ENCODE measurements at regions not wholly inside any gene's neighbourhood (a gene's known extent, or its start where the extent isn't known, plus 50 kb on each side); places are given as distances from the start of the nearest gene placed in this dataset.

DNA sequence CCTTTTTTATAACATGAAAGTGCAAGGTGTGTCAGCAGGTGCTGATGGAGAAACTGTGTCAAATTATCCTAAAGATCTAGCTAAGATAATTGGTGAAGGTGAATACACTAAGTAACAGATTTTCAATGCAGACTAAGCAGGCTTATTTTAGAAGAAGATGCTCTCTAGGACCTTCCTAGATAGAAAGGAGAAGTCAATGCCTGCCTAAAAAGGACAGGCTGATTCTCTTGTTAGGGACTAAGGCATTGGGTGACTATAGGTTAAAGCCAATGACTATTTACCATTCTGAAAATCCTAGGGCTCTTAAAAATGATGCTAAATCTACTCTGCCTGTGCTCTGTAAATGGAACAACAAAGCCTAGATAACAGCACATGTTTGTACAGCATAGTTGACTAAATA lies 1682.4 kb downstream of the MAT2B start:
- no peak for DNase-seq (ENCODE audit: low spot score)
- Histone ChIP-seq H4K20me1 (ENCODE audit: insufficient read depth, poor library complexity, severe bottlenecking) (no peaks in the 10 kb centered on the region), H2AFZ (no peak overlapping the region), H3K4me3 (no peak overlapping the region), H3K79me2 (no peaks in the 10 kb centered on the region), H3K4me2 (no peak overlapping the region), H3K9me3 (ENCODE audit: low read depth) (no peaks in the 10 kb centered on the region), H3K27ac (no peak overlapping the region), H3K27me3 (no peaks in the 10 kb centered on the region), H3K4me1 (ENCODE audit: insufficient read depth) (no peaks in the 10 kb centered on the region), H3K36me3 (replicated peaks; ENCODE audit: insufficient read depth, low read depth) (no peaks in the 10 kb centered on the region), H3K9me2 (replicated peaks; ENCODE audit: insufficient read depth) (no peaks in the 10 kb centered on the region)
- TF ChIP-seq EZH2phosphoT487 (IDR thresholded peaks at IDR 0.05; ENCODE audit: low read depth, severe bottlenecking, unreplicated experiment) (no peak), EZH2 (IDR thresholded peaks at IDR 0.05; ENCODE audit: borderline replicate concordance) (no peak)
- TF ChIP-seq, protein P1, sequence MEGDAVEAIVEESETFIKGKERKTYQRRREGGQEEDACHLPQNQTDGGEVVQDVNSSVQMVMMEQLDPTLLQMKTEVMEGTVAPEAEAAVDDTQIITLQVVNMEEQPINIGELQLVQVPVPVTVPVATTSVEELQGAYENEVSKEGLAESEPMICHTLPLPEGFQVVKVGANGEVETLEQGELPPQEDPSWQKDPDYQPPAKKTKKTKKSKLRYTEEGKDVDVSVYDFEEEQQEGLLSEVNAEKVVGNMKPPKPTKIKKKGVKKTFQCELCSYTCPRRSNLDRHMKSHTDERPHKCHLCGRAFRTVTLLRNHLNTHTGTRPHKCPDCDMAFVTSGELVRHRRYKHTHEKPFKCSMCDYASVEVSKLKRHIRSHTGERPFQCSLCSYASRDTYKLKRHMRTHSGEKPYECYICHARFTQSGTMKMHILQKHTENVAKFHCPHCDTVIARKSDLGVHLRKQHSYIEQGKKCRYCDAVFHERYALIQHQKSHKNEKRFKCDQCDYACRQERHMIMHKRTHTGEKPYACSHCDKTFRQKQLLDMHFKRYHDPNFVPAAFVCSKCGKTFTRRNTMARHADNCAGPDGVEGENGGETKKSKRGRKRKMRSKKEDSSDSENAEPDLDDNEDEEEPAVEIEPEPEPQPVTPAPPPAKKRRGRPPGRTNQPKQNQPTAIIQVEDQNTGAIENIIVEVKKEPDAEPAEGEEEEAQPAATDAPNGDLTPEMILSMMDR (IDR thresholded peaks at IDR 0.05; ENCODE audit: poor library complexity): no peak

DNA sequence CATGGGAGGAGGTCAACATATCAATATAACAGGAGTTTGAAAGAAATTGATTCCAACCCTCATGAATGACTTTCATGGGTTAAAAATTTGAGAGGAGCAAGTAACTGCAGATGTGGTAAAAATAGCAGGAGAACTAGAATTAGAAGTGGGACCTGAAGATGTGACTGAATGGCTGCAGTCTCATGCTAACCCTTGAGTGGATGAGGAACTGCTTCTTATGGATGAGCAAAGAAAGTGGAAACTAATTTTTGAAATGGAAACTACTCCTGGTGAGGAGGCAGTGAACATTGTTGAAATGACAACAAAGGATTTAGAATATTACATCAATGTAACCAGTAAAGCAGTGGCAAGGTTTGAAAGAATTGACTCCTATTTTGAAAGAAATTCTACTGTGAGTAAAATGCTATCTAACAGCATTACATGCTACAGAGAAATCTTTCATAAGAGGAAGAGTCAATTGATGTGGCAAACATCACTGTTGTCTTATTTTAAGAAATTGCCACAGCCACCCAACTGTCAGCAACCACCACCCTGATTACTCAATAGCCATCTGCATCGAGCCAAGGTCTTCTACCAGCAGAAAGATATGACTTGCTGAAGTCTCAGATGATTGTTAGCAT lies 1683.2 kb downstream of the MAT2B start:
- Histone ChIP-seq H3K27me3 (no peaks in the 10 kb centered on the region), H3K36me3 (replicated peaks; ENCODE audit: insufficient read depth, low read depth) (no peaks in the 10 kb centered on the region), H3K4me1 (ENCODE audit: insufficient read depth) (no peaks in the 10 kb centered on the region), H3K4me3 (no peak overlapping the region), H3K27ac (no peak overlapping the region), H2AFZ (no peak overlapping the region), H3K9me2 (replicated peaks; ENCODE audit: insufficient read depth) (no peaks in the 10 kb centered on the region), H4K20me1 (ENCODE audit: insufficient read depth, poor library complexity, severe bottlenecking) (no peaks in the 10 kb centered on the region), H3K79me2 (no peaks in the 10 kb centered on the region), H3K9me3 (ENCODE audit: low read depth) (no peaks in the 10 kb centered on the region), H3K4me2 (no peak overlapping the region)
- WGBS (ENCODE audit: low lambda C conversion rate, missing lambda C conversion rate): 91% methylated on average over 1 of the region's 1 CpG
- no peak for DNase-seq (ENCODE audit: low spot score)
- TF ChIP-seq EZH2 (IDR thresholded peaks at IDR 0.05; ENCODE audit: borderline replicate concordance): no peak

DNA sequence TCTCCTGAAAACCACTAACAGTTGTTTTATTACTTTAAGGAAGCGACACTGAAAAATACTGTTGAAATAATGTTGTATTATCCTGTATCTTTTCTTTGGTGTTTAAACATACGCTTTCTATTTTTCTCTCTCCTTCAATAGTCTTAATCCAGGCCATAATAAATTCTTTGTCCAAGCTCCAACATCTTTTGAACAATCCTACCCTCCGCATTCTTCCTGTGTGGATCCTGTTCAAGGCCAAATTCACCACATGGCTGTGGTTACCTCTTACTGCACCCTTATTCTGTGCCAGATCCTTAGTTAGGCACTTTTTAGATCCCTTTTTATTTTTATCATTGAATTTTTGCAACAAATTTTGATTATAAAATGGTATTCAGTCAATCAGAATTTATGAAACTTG lies 1691.5 kb downstream of the MAT2B start:
- H3K4me3 ChIP-seq: no peak overlapping the region
- no peak overlapping the region for H2AFZ ChIP-seq
- no peaks in the 10 kb centered on the region for H3K9me3 ChIP-seq (ENCODE audit: low read depth)
- no peak overlapping the region for H3K4me2 ChIP-seq
- no peak for DNase-seq (ENCODE audit: low spot score)
- H3K79me2 ChIP-seq: no peaks in the 10 kb centered on the region
- H4K20me1 ChIP-seq (ENCODE audit: insufficient read depth, poor library complexity, severe bottlenecking): no peaks in the 10 kb centered on the region
- H3K27me3 ChIP-seq: no peaks in the 10 kb centered on the region
- no peaks in the 10 kb centered on the region for H3K9me2 ChIP-seq (replicated peaks; ENCODE audit: insufficient read depth)
- TF ChIP-seq EZH2 (IDR thresholded peaks at IDR 0.05; ENCODE audit: borderline replicate concordance): no peak
- TF ChIP-seq EZH2phosphoT487 (IDR thresholded peaks at IDR 0.05; ENCODE audit: low read depth, severe bottlenecking, unreplicated experiment): no peak
- TF ChIP-seq, protein P1 (IDR thresholded peaks at IDR 0.05; ENCODE audit: poor library complexity): no peak
- no peak overlapping the region for H3K27ac ChIP-seq
- no peaks in the 10 kb centered on the region for H3K36me3 ChIP-seq (replicated peaks; ENCODE audit: insufficient read depth, low read depth)
- peaks cover 6% of the 10 kb centered on the region for H3K4me1 ChIP-seq (ENCODE audit: insufficient read depth)
- WGBS (ENCODE audit: low lambda C conversion rate, missing lambda C conversion rate): 95% methylated on average over 3 of the region's 3 CpGs

DNA sequence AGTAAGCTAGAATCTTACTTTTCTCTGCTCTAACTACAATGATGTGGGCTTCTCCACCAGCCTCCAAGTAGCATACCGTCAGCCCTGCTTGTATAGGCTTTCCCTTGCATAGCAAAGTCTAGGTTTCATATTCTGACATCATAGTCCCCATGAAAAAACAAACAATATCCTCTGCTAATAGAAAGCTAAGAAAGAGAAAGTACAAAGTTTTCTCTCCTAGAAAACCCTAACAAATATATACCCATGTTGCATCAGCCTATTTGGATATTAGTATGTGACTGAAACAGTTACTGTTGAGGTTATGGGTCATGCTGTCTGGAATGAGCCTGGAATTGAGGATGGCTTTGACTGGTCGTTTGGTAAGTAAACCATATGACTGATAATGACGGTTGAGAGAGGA lies 1696.0 kb downstream of the MAT2B start:
- H3K4me1 ChIP-seq (ENCODE audit: insufficient read depth): peaks cover 6% of the 10 kb centered on the region

More for the DNA sequence above, 1696.0 kb downstream of the MAT2B start:
- Histone ChIP-seq H3K27ac (no peak overlapping the region), H3K9me2 (replicated peaks; ENCODE audit: insufficient read depth) (no peaks in the 10 kb centered on the region), H2AFZ (no peak overlapping the region), H3K36me3 (replicated peaks; ENCODE audit: insufficient read depth, low read depth) (no peaks in the 10 kb centered on the region), H3K27me3 (no peaks in the 10 kb centered on the region), H3K9me3 (ENCODE audit: low read depth) (no peaks in the 10 kb centered on the region), H3K79me2 (no peaks in the 10 kb centered on the region), H3K4me2 (no peak overlapping the region), H4K20me1 (ENCODE audit: insufficient read depth, poor library complexity, severe bottlenecking) (no peaks in the 10 kb centered on the region), H3K4me3 (no peak overlapping the region)
- whole genome bisulfite sequencing (ENCODE audit: low lambda C conversion rate, missing lambda C conversion rate): 42% methylated on average over 3 of the region's 3 CpGs
- DNase-seq (ENCODE audit: low spot score): no peak
- TF ChIP-seq EZH2phosphoT487 (IDR thresholded peaks at IDR 0.05; ENCODE audit: low read depth, severe bottlenecking, unreplicated experiment): no peak

Data from hepatocyte (in vitro differentiated cells).